ENCODE measurements at regions not wholly inside any gene's neighbourhood (a gene's known extent, or its start where the extent isn't known, plus 50 kb on each side); places are given as distances from the start of the nearest gene placed in this dataset.

DNA sequence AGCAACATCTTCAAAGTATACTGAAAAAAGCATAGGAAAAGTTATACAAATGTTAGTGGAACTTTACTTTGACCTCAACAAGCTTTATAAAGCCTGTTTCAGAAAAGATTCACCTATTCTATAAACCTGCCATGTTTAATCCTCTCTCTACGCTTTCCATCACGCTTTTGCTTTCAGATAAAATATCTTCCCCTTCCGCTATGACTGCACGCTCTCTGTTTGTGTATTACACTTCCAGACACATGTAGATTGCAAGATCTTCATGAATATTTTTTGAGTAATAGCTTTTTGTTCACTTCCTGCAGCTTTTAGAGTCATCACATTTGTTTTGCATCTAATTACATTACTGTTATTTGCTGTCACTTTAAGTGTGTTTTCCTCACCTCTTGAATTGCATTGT is 271.4 kb downstream of the RASSF9 start:
- DNase-seq (ENCODE audit: extremely low spot score, insufficient read length, low read depth), result no peak

DNA sequence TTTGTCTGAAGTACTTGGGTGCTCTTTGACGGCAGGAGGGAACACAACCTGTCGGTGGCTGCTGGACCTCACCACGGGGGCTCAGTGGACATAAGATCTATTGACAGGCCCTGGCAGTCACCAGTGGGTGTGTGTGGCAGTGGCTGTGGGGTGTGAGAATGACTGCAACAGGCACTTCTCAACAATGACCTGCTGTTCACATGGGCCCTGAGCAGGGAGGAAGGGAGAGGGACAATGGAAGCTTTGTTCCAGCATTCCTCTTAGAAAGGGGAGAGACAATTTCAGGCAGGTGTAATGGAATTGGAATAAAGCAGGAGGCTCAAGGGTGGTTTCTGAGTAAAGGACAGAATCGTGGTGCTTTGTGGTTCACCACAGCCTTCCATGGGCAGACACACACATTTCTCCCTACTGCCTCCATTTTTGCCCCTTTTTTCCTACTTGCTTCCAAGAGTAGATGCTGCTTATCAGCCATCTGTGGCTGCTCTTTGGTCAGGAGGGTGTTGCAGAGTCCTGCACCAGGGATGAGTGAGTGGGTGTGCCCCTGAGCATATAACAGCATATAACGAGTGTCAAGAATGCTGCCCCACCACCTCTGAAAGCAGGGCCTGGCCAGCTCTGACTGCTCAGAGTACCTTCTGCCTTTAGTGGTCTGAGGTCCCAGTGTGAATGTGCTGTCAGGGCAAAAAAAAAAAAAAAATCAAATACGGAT is 267.7 kb downstream of the RASSF9 start:
- FAIRE-seq (no peak), DNase-seq (ENCODE audit: extremely low spot score, insufficient read length, low read depth) (no peak)

More for the DNA sequence above, 271.4 kb downstream of the RASSF9 start:
- FAIRE-seq, result no peak

DNA sequence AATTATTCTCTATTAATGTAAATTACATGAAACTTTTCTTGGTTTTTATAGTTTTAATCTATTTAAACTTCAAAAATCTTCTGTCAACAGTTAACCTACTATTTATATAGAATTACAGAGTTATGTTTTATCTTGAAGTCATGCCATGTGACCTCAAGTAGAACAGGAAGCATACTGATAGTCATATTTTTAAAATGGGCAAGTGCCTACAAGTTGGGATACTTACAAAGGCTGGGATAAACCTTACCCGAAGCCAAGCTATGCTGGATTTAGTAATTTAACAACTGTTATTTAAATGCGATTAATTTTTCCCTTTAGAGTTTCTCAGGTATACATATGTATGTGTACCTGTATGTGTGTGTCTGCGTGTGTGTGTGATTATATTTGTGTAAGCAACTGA is 266.9 kb downstream of the RASSF9 start:
- DNase-seq (ENCODE audit: extremely low spot score, insufficient read length, low read depth), result no peak
- FAIRE-seq, result no peak

- no peak for DNase-seq (ENCODE audit: extremely low spot score, insufficient read length, low read depth)
- FAIRE-seq, result no peak
Observed at GRCh38 chr12:85572956-85573355, 263.3 kb downstream of the RASSF9 start.

- DNase-seq (ENCODE audit: extremely low spot score, insufficient read length, low read depth) (no peak), FAIRE-seq (no peak)
Observed at GRCh38 chr12:85573635-85574214, 262.5 kb downstream of the RASSF9 start.

DNA sequence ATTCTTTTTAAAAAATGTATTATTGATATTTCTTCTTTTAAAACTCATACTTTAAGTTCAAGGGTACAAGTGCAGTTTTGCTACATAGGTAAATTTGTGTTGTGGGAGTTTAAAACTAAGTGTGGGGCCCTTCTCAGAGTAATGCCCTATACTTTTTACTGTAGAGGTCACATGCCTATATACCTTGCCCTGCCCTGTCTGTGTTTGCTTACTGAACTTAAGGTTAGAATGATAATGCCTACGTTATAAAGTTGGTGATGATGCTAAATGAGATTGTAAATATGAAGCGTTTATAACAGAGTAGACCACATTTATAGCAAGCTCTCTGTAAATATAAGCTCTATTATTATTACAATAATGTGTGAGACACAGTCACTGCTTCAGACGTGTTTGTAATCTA is 261.9 kb downstream of the RASSF9 start:
- DNase-seq (ENCODE audit: extremely low spot score, insufficient read length, low read depth) (no peak), FAIRE-seq (no peak)

- DNase-seq (ENCODE audit: extremely low spot score, insufficient read length, low read depth), result peak; percentile 14
- peak; percentile 87 for FAIRE-seq
Observed at GRCh38 chr12:85575120-85576096, 260.8 kb downstream of the RASSF9 start.

DNA sequence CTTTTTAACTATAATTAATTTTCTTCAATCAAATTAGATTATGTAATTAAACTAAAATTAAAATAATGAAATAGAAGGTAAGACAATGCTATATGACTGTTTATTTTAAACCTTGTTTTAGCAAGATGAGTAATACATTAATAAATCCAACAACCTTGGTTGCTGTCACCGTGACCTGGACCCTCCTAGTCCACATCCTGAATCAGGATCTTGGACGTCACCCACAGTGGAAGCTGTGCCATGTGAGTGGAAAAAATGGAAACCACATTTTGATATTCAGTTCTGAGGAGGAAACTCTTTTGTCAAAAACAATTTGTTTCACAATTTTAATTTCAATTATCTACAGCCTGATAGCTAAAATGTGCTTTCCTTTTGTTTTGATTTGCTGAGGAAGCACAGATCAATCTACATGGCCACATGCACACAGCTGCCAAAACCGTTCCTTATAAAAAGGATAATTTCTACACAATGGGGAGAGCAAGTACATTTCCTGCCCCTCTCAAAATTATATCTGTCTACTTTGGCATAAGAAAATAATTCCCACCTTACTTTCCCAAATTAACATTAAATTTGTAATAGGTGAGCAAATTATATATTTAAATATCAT is 255.5 kb downstream of the RASSF9 start:
- no peak for FAIRE-seq
- DNase-seq (ENCODE audit: extremely low spot score, insufficient read length, low read depth), result no peak

- FAIRE-seq (no peak), DNase-seq (ENCODE audit: extremely low spot score, insufficient read length, low read depth) (no peak)
Observed at GRCh38 chr12:85587158-85587557, 249.1 kb downstream of the RASSF9 start.

DNA sequence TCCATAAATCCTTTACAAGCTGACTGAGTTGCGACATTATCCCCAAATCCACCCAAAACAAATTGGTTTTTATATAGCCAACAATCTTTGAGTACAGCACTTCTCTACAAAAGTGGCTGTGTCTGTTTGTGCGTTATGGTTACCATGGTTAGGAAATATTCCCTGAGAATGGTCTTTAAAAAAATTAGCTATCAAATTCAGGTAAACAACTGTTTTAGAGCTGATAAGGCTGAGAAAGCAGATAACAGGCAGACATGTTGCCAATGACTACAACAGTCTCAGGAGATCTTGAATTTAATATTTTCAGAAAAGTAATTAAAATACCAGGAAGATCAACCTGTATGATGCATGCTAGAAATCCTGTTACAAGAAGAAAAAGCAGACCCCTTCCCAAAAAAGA is 248.0 kb downstream of the RASSF9 start:
- no peak for FAIRE-seq
- no peak for DNase-seq (ENCODE audit: extremely low spot score, insufficient read length, low read depth)

- FAIRE-seq, result no peak
Observed at GRCh38 chr12:85600841-85601240, 235.4 kb downstream of the RASSF9 start.

DNA sequence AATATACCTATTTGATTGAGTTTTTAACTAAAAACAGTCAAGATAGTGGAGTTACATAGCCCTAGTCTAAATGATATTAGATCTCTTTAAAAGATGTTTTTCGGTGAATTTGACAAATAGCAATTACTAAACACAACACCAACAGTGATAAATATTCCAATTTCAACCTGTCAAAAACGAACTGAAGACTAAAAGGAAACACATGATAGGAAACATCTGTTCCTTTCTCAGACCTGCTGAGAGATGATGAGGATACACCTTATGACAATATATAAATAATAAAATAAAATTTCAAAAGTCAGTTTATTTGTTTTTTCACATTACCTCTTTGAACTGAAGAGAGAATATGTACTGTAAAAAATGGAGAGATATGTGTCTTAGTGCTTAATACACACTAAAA is 232.7 kb downstream of the RASSF9 start:
- DNase-seq (ENCODE audit: extremely low spot score, insufficient read length, low read depth) (no peak), FAIRE-seq (no peak)

More at GRCh38 chr12:85600841-85601240, 235.4 kb downstream of the RASSF9 start:
- no peak for DNase-seq (ENCODE audit: extremely low spot score, insufficient read length, low read depth)

GRCh38 chr12:85606455-85606854 is 229.8 kb downstream of the RASSF9 start:
- FAIRE-seq (no peak), DNase-seq (ENCODE audit: extremely low spot score, insufficient read length, low read depth) (no peak)

- DNase-seq (ENCODE audit: extremely low spot score, insufficient read length, low read depth) (no peak), FAIRE-seq (no peak)
Observed at GRCh38 chr12:85609778-85610177, 226.4 kb downstream of the RASSF9 start.

DNA sequence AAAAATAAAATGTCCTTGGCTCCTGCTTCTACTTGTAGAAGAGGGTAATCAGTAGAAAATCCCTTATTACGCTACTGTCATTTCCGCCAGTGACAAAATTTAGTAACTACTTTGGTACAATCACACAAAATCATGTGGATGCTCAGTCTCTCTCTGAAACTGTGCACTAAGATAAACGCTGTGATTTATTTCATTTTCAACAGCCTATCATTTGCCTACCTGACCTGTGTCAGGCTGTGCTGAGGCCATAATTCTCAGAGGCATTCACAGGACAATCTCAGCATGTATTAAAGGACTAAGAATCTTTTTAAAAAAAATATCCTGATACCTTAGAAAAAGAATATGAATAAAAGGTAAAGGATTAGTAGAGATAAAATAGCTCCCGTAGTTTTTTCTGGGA is 226.0 kb downstream of the RASSF9 start:
- FAIRE-seq (no peak), DNase-seq (ENCODE audit: extremely low spot score, insufficient read length, low read depth) (no peak)

GRCh38 chr12:85616201-85616600 is 220.0 kb downstream of the RASSF9 start:
- no peak for DNase-seq (ENCODE audit: extremely low spot score, insufficient read length, low read depth)
- no peak for FAIRE-seq

DNA sequence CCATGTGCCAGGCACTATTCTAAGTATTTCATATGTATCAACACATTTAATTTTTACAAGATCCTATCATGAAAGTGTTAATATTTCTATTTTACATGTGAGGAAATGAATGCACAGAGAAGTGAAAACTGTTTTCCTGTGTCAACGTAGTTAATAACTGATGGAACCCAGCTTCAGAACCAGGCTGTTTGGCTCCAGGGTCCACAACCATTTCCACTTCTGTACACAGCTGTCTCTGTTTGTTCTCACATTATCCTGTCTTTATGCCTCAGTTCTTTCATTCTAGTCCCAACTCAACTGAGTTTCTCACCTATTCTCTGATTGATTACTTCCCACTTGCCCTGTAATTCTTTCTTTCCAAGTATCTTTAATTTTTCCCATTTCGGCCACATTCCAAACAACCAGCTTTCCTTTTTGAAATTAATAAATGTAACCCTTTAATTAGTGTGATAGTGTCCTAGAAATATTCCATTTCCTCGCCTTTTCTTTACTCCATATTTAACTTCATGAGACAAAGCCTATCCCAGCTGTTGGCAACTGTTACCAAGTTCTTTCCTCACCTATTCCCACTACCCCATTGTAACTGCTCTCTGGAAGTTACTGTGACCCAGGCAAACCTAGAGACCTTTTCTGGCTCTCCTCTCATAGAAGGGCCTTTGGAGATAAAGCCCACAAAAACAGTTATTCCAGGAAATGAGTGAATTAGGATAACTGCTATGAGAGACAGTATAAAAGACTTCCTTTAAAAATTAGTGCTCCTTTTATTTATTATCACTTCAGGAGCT is 218.7 kb downstream of the RASSF9 start:
- DNase-seq (ENCODE audit: extremely low spot score, insufficient read length, low read depth), result no peak
- FAIRE-seq, result no peak

DNA sequence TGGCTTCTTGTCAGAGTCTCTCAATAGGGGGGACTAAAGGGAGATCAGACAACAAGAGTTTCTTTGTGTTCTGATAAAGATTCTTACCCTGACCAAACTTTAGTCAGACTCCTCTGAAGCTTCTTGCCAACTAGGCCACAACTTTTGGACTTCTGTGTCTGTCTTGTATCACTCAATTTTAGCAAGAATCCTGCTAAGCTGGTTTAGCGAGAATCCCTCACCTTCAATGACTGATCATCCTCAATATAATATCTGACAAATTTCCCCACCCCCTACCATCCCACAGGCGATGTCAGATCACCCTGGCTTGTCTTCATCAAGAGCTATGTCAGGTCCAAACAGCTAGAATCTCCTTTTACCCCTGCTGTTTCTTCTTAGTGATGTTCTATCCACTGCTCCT is 215.2 kb downstream of the RASSF9 start:
- FAIRE-seq, result no peak
- DNase-seq (ENCODE audit: extremely low spot score, insufficient read length, low read depth), result no peak

GRCh38 chr12:85623763-85624162 is 212.4 kb downstream of the RASSF9 start:
- DNase-seq (ENCODE audit: extremely low spot score, insufficient read length, low read depth) (no peak), FAIRE-seq (no peak)

DNA sequence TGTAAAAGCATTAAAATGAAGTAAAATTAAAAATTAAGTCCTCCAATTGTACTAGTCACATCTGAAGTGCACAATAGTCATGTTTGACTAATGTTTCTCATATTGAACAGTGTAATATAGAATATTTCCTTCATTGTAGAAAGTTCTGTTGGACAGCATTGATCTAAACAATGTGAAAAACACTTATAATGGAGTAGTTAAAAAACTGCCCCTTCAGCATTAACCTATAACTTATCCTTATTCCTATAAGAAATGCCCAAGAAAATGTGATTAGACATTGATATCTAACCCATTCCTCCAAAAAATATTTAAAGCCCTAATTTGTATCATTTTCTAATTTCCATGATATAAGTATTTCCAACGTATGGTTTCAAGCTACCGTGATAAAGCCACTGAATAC is 210.7 kb downstream of the RASSF9 start:
- DNase-seq (ENCODE audit: extremely low spot score, insufficient read length, low read depth) (no peak), FAIRE-seq (no peak)

Data from GM18507 (cell line).